NCI-H748 treated with DMSO at 0.1 percent for 48 hours (cell line): ENCODE measurements at regions not wholly inside any gene's neighbourhood (a gene's known extent, or its start where the extent isn't known, plus 50 kb on each side); places are given as distances from the start of the nearest gene placed in this dataset.
A peak's percentile ranks its signal among the peaks of the same experiment; 100 is the strongest.
"Not testable (repeated sequence)": the region's sequence is repeated elsewhere in the genome, so short reads cannot be mapped to it uniquely, and the experiment has no call there.

ENCODE experiments used
- DNase-seq: peaks from one replicate; lab custom pipeline; 2025; lab: John Stamatoyannopoulos, UW

- DNase-seq, result no peak
These were observed 63.1 kb upstream of the NDN start for GRCh38 chr15:23750179-23750578.

DNA sequence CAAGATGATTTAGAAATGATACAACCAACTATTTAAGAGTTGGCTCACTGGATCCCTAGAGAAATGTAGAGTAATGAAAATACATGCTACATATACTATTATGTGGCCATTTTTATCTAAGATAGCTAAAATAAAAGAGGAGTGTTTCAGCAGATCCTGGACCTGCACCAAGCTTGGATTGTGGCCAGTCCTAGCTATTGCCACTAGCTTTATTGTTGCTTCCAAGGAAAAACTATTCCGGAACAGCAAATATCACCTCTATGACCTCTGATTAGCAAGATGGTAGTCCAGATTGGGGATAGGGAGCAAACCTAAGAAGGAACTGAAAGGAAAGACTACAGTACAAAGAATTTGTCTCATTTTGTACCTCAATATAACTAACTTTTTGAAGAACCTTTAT, 63.7 kb upstream of the NDN start:
- no peak for DNase-seq

DNA sequence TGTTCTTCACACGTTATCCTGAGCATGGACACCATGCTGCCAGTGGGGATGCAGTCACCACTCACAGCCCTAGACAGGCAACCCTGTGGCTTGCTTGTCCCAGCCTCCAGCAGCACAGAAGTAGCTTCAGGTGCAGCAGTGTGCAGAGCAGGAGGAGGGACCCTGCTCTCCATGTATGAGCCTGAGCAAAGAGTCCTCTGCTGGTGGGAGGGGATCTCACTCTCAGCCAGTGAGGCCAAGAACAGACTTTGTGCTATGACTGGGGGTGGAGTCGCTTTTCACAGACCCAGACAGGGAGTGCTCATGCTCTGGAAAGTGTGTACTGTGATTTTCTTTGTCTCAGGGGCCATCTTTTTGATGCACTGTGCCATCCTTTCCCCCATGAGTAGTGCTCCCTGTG, 66.1 kb upstream of the NDN start:
- DNase-seq, result no peak

DNA sequence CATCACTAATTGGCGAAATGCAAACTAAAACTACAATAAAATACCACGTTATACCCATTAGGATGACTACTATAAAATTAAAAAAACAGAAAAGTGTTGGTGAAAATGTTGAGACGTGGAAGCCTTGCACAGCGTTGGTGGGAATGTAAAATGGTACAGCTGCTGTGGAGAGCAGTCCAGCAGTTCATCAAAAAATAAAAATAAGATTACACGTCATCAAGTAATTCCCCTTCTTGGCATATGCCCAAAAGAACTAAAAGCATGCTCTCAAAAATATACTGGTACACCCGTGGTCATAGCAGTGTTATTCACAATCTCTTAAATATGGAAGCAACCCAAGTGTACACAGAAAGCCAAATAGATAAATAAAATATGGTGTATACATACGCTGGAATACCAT, 71.8 kb upstream of the NDN start:
- DNase-seq, result no peak

DNA sequence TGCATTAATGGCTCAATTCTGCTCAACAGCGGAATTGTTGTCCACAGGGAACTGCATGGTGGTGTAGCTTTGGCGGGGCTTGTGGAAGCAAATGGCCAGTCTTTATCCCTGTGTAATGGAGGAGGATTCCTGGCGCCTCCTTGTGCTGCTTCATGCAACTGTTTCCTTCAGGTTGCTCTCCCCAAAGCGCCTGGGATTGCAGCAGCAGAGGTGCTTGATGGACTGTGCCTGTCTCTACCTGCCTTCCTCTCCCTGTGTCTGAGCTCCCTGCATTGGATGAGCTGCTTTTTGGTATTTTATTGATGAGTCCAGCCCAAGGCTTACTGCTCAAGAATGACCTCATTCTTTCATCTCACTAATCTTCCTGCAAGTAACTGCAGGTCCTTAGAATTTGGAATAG, 72.9 kb upstream of the NDN start:
- DNase-seq, result no peak

DNA sequence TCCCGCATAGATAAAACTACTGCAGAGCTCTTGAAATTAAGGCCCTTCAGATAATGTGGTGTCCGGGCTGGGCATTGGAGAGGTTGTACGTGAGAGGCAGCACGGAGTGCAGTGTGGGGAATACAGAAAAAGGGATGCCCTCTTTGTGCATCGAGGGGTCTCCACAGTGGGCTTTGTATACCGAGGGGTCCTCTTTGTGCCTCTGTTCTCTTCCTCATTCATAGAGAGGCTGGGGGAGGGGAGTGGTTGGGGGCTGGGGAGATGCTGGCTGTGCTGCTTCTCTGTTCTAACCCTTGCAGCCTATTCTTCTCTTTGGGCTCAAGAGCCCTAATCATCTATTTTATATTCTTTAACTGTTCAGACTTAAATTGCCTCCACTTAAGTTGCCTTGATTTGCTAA, 74.3 kb upstream of the NDN start:
- no peak for DNase-seq

- DNase-seq, result no peak
These were observed 74.9 kb upstream of the NDN start for GRCh38 chr15:23762026-23762425.

DNA sequence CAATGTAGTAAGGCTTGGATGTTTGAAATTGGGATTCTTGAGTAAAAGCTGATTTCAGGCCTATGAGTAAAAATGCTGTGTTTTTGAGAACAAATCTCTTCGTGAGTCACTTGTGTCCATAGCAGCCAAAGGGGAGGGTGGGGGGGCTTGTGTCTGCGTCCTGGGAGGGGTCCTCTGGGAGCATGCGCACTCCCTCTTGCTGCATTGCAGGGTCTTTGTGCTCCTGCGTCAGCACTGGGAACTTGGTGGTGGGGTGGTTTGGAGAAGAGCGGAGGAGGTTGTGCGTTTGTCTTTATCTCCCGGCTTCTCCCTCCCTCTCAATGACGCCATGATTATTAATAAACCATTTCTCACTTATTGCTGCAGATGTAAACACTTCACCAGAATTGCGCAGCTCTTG, 75.9 kb upstream of the NDN start:
- no peak for DNase-seq

- no peak for DNase-seq
These were observed 77.2 kb upstream of the NDN start for GRCh38 chr15:23764306-23764705.

DNA sequence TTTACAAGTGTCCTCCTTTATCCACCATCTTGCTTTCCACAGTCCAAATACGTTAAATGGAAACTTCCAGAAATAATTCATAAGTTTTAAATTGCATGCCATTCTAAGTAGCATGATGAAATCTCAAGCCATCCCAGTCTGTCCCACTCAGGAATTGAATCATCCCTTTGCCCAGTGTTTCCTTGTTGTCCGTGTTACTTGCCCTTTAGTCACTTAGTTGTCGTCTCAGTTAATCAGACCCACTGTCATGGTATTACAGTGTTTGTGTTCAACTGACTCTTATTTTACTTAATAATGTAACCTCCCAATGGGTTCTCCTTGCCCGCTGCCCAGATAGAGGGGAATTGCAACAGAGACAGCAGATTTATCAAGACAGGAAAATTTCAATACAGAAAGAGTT, 77.6 kb upstream of the NDN start:
- DNase-seq, result no peak

DNA sequence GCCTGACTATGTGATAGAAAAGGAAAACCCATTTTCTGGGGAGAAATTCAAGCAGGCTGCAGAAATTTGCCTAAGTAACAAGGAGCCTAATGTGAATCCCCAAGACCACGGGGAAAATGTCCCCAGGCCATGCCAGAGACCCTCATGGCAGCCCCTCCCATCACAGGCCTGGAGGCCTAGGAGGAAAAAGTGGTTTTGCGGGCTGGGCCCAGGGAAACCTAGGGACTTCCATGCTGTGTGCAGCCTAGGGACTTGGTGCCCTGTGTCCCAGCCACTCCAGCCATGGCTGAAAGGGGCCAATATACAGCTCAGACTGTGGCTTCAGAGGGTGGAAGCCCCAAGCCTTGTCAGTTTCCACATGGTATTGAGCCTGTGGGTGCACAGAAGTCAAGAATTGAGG, 79.7 kb upstream of the NDN start:
- not testable (repeated sequence) for DNase-seq

DNA sequence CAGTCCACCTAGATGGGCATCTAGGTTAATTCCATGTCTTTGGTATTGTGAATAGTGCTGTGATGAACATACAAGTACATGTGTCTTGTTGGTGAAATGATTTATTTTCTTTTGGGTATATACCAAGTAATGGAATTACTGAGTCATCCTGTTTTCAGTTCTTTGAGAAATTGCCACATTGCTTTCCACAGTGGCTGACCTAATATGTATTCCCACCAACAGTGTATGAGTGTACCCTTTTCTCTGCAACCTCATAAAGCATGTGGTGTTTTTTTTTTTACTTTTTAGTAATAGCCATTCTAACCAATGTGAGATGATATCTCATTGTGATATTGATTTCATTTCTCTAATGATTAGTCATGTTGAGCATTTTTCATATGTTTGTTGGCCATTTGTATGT, 86.0 kb upstream of the NDN start:
- DNase-seq, result no peak

DNA sequence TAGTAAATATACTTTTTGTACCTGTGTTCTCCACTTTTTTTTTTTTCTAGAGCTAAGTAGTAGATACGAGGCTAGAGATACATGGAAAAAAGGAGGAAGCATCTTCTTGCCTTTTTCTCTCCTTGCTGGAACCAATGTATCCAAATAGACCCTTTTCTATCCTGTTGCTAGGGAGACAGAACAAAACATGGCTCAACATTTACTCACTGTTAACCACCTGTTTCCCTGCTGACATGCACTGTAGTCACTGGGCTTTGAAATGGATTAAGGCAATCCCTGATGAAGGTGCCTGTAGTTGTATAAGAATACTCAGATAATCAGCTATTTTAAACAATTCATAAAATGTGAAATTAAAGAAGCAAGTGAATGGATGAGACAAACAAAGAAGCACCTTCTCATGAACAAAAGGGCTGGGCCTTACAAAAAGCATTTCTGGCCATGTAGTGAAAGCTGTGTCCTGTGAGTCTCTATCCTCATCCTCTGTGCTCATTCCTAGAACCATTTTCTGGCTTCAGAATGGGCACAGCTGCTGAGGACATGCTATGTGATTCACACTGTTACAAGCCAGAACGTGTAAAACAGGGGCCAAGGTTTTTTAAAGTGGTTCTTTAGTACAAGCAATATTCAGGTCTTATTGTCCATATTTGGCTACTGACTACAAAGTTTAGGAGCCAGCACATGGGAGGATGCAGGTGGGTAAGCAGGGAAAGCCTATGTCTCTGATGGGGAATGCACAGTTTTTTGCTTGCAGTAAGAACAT, 100.4 kb upstream of the NDN start:
- no peak for DNase-seq

GRCh38 chr15:23793191-23793680, 106.1 kb upstream of the NDN start:
- no peak for DNase-seq

DNA sequence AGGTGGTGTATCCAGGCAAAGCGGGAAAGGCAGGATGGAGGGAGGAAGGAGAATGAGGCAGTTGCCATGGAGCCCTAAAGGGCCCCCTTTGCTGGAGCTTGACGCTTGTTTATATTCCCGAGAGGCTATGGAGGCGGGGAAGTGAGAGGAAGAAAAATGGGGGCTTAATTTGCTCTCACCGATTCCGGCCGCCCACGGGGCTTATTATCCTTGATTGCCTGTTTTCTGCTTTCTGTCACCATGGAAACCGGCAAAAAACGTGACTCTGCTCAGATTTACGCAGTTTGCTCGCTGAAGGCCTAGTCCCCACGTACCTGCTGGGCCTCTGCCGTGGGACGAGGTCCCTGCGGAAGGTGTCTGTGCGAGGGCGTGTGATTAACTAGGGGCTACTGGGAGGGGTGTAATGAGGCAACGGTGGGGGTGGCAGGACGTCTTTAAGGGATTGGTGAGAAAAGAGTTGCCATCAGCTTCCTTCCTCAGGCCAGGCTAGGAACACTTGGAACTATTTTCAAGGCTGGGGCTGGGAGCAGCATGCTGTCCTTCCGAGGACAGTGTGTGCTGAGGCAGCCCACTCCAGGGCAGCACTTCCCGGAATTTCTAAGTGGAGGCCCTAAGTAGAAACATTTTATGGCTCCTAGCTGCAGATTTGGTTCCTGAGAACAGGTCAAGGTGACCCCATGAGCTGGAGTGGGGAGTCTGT, 110.8 kb upstream of the NDN start:
- peak; percentile 82 for DNase-seq

DNA sequence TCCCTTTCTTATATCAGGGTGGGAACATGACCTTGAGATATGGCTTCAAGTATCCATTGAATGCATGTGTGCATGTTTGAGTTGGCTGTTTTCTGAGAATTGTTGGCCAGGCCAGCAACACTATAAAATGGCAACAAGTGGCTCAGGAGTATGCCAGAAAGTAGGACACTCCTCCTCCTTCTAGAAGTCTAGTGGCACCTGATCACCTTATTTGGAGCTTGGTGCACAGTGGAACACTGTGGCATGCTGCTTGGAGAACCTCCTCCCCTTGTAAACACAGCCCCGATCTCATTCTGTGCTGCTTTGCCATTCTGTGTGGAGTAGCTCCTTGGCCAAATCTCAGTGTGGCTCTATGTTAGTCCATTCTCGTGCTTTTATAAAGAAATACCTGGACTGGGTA, 114.8 kb upstream of the NDN start:
- DNase-seq, result no peak

- not testable (repeated sequence) for DNase-seq
These were observed 115.9 kb upstream of the NDN start for GRCh38 chr15:23802896-23803435.

DNA sequence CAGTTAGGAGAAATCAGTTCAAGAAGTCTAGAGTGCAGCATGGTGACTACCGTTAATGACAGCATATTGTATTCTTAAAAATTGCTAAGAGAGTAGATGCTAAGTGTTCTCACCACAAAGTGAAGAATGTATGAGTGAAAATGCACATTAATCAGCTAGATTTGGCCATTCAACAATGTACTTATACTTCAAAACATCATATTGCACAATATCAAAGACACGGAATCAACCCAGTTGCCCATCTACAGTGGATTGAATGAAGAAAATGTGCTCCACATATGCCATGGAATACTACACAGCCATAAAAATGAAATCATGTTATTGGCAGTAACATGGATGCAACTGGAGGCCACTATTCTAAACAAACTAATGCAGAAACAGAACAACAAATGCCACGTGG, 119.9 kb upstream of the NDN start:
- no peak for DNase-seq

GRCh38 chr15:23823508-23823907, 136.4 kb upstream of the NDN start:
- no peak for DNase-seq

- no peak for DNase-seq
These were observed 141.7 kb upstream of the NDN start for GRCh38 chr15:23828786-23829185.

DNA sequence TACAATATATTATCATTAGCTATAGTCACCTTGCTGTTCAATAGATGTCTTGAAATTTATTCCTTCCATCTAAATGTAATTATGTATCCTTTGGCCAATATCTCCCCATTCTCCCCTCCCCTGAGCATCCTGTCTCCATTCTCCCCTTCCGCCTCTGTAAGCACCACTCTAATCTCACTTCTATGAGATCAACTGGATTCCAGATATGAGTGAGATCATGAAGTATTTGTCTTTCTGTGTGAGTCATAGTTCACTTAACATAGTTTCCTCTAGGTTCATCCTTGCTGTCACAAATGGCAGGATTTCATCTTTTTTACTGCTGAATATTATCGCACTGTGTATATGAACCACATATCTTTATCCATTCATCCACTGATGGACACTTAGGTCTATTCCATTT, 148.8 kb upstream of the NDN start:
- DNase-seq, result no peak

GRCh38 chr15:23839893-23840474, 152.9 kb upstream of the NDN start:
- no peak for DNase-seq

- no peak for DNase-seq
These were observed 159.1 kb upstream of the NDN start for GRCh38 chr15:23846218-23846617.
